Natural killer cell (primary cell): ENCODE measurements at regions not wholly inside any gene's neighbourhood (a gene's known extent, or its start where the extent isn't known, plus 50 kb on each side); places are given as distances from the start of the nearest gene placed in this dataset.

Experiments
- ATAC-seq, 3 donors: fragments of 150-1000 bp in 2 of 3; fragments of 200-7000 bp in 1 of 3; cut with Tn5 transposase; 1 replicate in 1 of 3; 2 replicates in 2 of 3; pipeline ENCODE4 v1.10.0; 2021; ENCODE audit warnings: mild to moderate bottlenecking in 2 of 3, moderate library complexity in 2 of 3
- DNase-seq, 2 donors: peaks; one replicate each; pipeline versions ENCODE4 v3.0.0 to v3.0.0-alpha.2; 2013 to 2021; ENCODE audit warnings: mixed read lengths in 1 of 2
- H3K27ac ChIP-seq: one replicate; pipeline ENCODE4 v1.5.1; 2013; ENCODE audit warnings: mild to moderate bottlenecking, low read length
- H3K27me3 ChIP-seq: one replicate; pipeline ENCODE4 v1.6.1; 2013; ENCODE audit warnings: low read length; ENCODE audit not compliant: control insufficient read depth, insufficient read depth
- H3K36me3 ChIP-seq: one replicate; pipeline ENCODE4 v1.6.1; 2013; ENCODE audit warnings: low read length; ENCODE audit not compliant: control insufficient read depth, insufficient read depth
- H3K4me1 ChIP-seq: one replicate; pipeline ENCODE4 v1.6.1; 2013; ENCODE audit warnings: low read length; ENCODE audit not compliant: control insufficient read depth, insufficient read depth
- H3K4me3 ChIP-seq: one replicate; pipeline ENCODE4 v1.5.1; 2013; ENCODE audit warnings: low read length
- H3K9me3 ChIP-seq: one replicate; pipeline ENCODE4 v1.6.1; 2013; ENCODE audit warnings: low read length; ENCODE audit not compliant: control insufficient read depth, insufficient read depth
- H3K27ac Mint-ChIP-seq, 2 donors: one replicate each; pipeline ENCODE4 v1.8.0; 2022; ENCODE audit warnings: mild to moderate bottlenecking in 2 of 2, mixed read lengths in 2 of 2, moderate library complexity in 1 of 2
- H3K27me3 Mint-ChIP-seq, 2 donors: one replicate each; pipeline ENCODE4 v1.8.0; 2022; ENCODE audit warnings: low read depth in 2 of 2, mixed read lengths in 2 of 2
- H3K36me3 Mint-ChIP-seq: one replicate; pipeline ENCODE4 v1.8.0; 2022; ENCODE audit warnings: mixed read lengths
- H3K4me1 Mint-ChIP-seq, 2 donors: one replicate each; pipeline ENCODE4 v1.8.0; 2022; ENCODE audit warnings: mixed read lengths in 2 of 2
- H3K4me3 Mint-ChIP-seq: one replicate; pipeline ENCODE4 v1.8.0; 2022; ENCODE audit warnings: mild to moderate bottlenecking, moderate library complexity, mixed read lengths
- H3K9me3 Mint-ChIP-seq, 2 donors: one replicate each; pipeline ENCODE4 v1.8.0; 2022; ENCODE audit warnings: mixed read lengths in 2 of 2
- WGBS: methylation state at CpG from one replicate; pipeline ENCODE4 v1.1.7; 2013; ENCODE audit warnings: missing lambda C conversion rate; ENCODE audit not compliant: insufficient coverage; 5-methylcytosine and 5-hydroxymethylcytosine counted together
- intact Hi-C: fragments of 100-400 bp; cut with micrococcal nuclease; formaldehyde crosslinking; loops from one replicate; pipeline ENCODE4 v1.14.2; 2022
- TF ChIP-seq, protein P1 (sequence below): fragments of 200-600 bp; IDR thresholded peaks from one replicate; pipeline ENCODE4 v1.8.0; 2022; ENCODE audit warnings: antibody characterized with exemption

DNA sequence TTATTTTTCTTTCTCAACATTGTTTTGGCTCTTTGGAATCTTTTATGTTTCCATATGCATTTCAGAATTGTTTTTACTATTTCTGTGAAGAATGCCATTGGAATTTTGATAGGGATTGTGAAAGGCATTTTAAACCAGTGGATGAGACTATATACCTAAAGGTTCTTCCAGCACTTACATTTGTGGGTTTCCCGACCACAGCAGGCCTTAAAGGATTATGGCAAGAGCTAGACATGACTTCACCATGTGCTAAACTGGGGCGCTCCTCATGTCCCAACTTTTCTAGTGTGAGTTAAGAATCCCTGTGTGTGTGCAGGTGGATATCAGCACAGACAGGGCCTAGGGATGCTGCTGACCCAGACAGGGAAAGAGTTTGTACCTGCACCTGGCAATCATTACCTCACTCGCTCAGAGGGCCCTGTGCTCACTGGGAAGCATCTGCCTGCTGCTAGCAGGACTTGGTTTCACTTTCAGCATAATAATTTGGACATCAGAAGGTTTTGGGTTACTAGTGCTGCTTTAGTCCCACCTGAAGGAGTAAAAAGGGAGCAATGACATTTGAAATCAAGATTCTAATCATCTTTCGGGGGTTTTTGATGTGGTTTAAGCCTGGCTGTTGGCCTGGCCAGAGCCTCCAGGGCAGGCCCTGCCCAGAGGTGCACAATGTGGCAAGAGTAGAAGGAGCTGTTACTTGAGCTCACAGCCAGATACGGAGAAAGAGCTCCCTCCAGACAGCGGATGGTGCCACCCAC is 137.1 kb downstream of the CDC5L start:
- H3K36me3 ChIP-seq = no peaks in the 10 kb centered on the region
- TF ChIP-seq, protein P1, sequence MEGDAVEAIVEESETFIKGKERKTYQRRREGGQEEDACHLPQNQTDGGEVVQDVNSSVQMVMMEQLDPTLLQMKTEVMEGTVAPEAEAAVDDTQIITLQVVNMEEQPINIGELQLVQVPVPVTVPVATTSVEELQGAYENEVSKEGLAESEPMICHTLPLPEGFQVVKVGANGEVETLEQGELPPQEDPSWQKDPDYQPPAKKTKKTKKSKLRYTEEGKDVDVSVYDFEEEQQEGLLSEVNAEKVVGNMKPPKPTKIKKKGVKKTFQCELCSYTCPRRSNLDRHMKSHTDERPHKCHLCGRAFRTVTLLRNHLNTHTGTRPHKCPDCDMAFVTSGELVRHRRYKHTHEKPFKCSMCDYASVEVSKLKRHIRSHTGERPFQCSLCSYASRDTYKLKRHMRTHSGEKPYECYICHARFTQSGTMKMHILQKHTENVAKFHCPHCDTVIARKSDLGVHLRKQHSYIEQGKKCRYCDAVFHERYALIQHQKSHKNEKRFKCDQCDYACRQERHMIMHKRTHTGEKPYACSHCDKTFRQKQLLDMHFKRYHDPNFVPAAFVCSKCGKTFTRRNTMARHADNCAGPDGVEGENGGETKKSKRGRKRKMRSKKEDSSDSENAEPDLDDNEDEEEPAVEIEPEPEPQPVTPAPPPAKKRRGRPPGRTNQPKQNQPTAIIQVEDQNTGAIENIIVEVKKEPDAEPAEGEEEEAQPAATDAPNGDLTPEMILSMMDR = no peak
- 63% methylated on average over 6 of the region's 6 CpGs for WGBS
- H3K9me3 ChIP-seq = no peaks in the 10 kb centered on the region
- Mint-ChIP-seq H3K27me3 (peaks cover 9 to 12% of the 10 kb centered on the region in 2 donors), H3K27ac (no peak overlapping the region), H3K4me1 (peaks cover 13 to 23% of the 10 kb centered on the region in 2 donors), H3K4me3 (no peak overlapping the region), H3K36me3 (peaks cover 9% of the 10 kb centered on the region), H3K9me3 (peaks cover 0 to 3% of the 10 kb centered on the region in 2 donors)
- H3K27me3 ChIP-seq = no peaks in the 10 kb centered on the region
- H3K27ac ChIP-seq = no peak overlapping the region
- intact Hi-C loops = no loop called here
- ATAC-seq (no peak), DNase-seq (no peak)
- no peak overlapping the region for H3K4me3 ChIP-seq
- H3K4me1 ChIP-seq = peaks cover 19% of the 10 kb centered on the region

DNA sequence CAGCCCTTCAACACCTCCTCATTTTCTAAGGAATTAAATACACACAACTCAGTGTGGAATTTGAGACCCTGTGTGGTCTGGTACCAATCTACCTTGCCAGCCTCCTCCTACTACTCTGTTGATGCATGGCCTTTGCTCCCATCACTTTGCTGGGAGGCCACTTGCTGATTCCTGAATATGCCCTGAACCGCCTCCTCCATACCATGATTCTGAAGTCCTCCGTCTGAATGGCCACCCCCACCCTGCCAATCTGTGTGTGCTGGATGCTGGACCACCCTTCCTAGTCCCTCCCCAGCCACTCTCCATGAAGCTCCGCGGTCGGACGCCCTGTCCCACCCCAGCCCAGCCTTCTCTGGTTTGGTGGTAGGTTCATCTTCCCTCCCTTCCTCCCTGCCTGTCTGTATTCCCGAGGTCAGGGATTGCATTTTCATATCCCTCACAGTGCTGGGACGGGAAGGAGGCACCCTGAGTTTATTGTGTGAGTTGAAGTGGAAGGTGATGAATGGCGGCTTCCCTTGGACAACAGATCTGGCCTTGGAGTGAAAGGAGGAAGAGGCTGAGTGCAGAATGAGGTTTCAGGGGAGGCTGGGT is 138.3 kb downstream of the CDC5L start:
- intact Hi-C loops = no loop called here
- Mint-ChIP-seq H3K27me3 (peaks cover 9 to 13% of the 10 kb centered on the region in 2 donors), H3K36me3 (peaks cover 8% of the 10 kb centered on the region), H3K4me3 (no peak overlapping the region), H3K4me1 (peaks cover 13 to 14% of the 10 kb centered on the region in 2 donors), H3K27ac (no peak overlapping the region), H3K9me3 (peaks cover 0 to 3% of the 10 kb centered on the region in 2 donors)
- no peak overlapping the region for H3K27ac ChIP-seq
- H3K27me3 ChIP-seq = no peaks in the 10 kb centered on the region
- no peak for ATAC-seq
- no peak overlapping the region for H3K4me3 ChIP-seq
- H3K9me3 ChIP-seq = no peaks in the 10 kb centered on the region
- TF ChIP-seq, protein P1 = no peak
- no peaks in the 10 kb centered on the region for H3K36me3 ChIP-seq
- no peak for DNase-seq
- peaks cover 19% of the 10 kb centered on the region for H3K4me1 ChIP-seq
- 90% methylated on average over 8 of the region's 9 CpGs for WGBS

DNA sequence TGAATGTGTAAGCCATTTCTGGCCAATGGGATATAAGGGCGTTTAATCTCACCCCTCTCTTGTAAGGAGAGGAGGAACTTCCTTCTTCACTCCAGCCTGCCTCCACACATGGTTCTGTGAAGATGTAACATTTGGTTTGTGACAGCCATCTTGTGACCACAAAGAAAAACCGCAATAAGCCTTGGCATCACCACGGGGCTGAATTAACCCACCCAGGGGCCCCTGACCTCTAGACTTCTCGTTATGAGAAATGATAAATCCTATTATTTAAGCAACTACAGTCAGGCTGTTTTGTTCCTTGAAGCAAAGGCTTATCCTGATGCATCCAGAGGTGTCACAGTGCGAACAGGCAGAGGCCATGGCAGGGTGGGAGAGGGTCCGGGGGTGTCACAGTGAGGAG is 139.7 kb downstream of the CDC5L start:
- H3K4me3 Mint-ChIP-seq = no peak overlapping the region
- no peak overlapping the region for H3K4me3 ChIP-seq
- peaks cover 13% of the 10 kb centered on the region in 2 donors for H3K27me3 Mint-ChIP-seq
- no peaks in the 10 kb centered on the region for H3K9me3 Mint-ChIP-seq
- ATAC-seq (no peak), DNase-seq (no peak)
- intact Hi-C loops = no loop called here
- no peaks in the 10 kb centered on the region for H3K36me3 Mint-ChIP-seq
- peaks cover 19% of the 10 kb centered on the region for H3K4me1 ChIP-seq
- H3K27ac ChIP-seq = no peak overlapping the region
- WGBS = 34% methylated on average over 4 of the region's 6 CpGs
- no peaks in the 10 kb centered on the region for H3K9me3 ChIP-seq
- H3K27me3 ChIP-seq = no peaks in the 10 kb centered on the region
- H3K36me3 ChIP-seq = no peaks in the 10 kb centered on the region
- TF ChIP-seq, protein P1 = no peak
- H3K4me1 Mint-ChIP-seq = peaks cover 12 to 13% of the 10 kb centered on the region in 2 donors
- no peak overlapping the region for H3K27ac Mint-ChIP-seq
